ENCODE measurements at regions not wholly inside any gene's neighbourhood (a gene's known extent, or its start where the extent isn't known, plus 50 kb on each side); places are given as distances from the start of the nearest gene placed in this dataset.
"Not testable (repeated sequence)": the region's sequence is repeated elsewhere in the genome, so short reads cannot be mapped to it uniquely, and the experiment has no call there.

GRCh38 chr2:89848114-89848513 lies 1156.6 kb downstream of the RPIA start:
- Histone ChIP-seq H3K4me1 (ENCODE audit: control insufficient read depth, insufficient read depth, low read length) (no peaks in the 10 kb centered on the region), H3K36me3 (ENCODE audit: control insufficient read depth, insufficient read depth, low read length) (no peaks in the 10 kb centered on the region), H3K27ac (ENCODE audit: low read depth, low read length) (no peak overlapping the region), H3K9me3 (ENCODE audit: control insufficient read depth, insufficient read depth, low read length) (peaks cover 85% of the 10 kb centered on the region), H3K27me3 (ENCODE audit: control insufficient read depth, insufficient read depth, low read length) (no peaks in the 10 kb centered on the region), H3K4me3 (ENCODE audit: low read depth, low read length) (no peak overlapping the region), H3K9ac (ENCODE audit: low read depth, low read length) (no peak overlapping the region)

- no peaks in the 10 kb centered on the region for H3K4me1 ChIP-seq (ENCODE audit: control insufficient read depth, insufficient read depth, low read length)
- H3K4me3 ChIP-seq (ENCODE audit: low read depth, low read length), result no peak overlapping the region
- H3K9ac ChIP-seq (ENCODE audit: low read depth, low read length), result no peak overlapping the region
- H3K27me3 ChIP-seq (ENCODE audit: control insufficient read depth, insufficient read depth, low read length), result no peaks in the 10 kb centered on the region
- H3K36me3 ChIP-seq (ENCODE audit: control insufficient read depth, insufficient read depth, low read length), result no peaks in the 10 kb centered on the region
- H3K27ac ChIP-seq (ENCODE audit: low read depth, low read length), result no peak overlapping the region
- peaks cover 79% of the 10 kb centered on the region for H3K9me3 ChIP-seq (ENCODE audit: control insufficient read depth, insufficient read depth, low read length)
Measured at GRCh38 chr2:89848763-89849368, 1157.4 kb downstream of the RPIA start.

GRCh38 chr2:89849731-89850130 lies 1158.3 kb downstream of the RPIA start:
- Histone ChIP-seq H3K36me3 (ENCODE audit: control insufficient read depth, insufficient read depth, low read length) (no peaks in the 10 kb centered on the region), H3K9ac (ENCODE audit: low read depth, low read length) (no peak overlapping the region), H3K27ac (ENCODE audit: low read depth, low read length) (no peak overlapping the region), H3K4me1 (ENCODE audit: control insufficient read depth, insufficient read depth, low read length) (no peaks in the 10 kb centered on the region), H3K27me3 (ENCODE audit: control insufficient read depth, insufficient read depth, low read length) (no peaks in the 10 kb centered on the region), H3K9me3 (ENCODE audit: control insufficient read depth, insufficient read depth, low read length) (peaks cover 70% of the 10 kb centered on the region), H3K4me3 (ENCODE audit: low read depth, low read length) (no peak overlapping the region)

GRCh38 chr2:89850481-89850880 lies 1159.0 kb downstream of the RPIA start:
- Histone ChIP-seq H3K27ac (ENCODE audit: low read depth, low read length) (no peak overlapping the region), H3K36me3 (ENCODE audit: control insufficient read depth, insufficient read depth, low read length) (no peaks in the 10 kb centered on the region), H3K4me3 (ENCODE audit: low read depth, low read length) (no peak overlapping the region), H3K27me3 (ENCODE audit: control insufficient read depth, insufficient read depth, low read length) (no peaks in the 10 kb centered on the region), H3K4me1 (ENCODE audit: control insufficient read depth, insufficient read depth, low read length) (no peaks in the 10 kb centered on the region), H3K9me3 (ENCODE audit: control insufficient read depth, insufficient read depth, low read length) (peaks cover 63% of the 10 kb centered on the region), H3K9ac (ENCODE audit: low read depth, low read length) (no peak overlapping the region)

- H3K9me3 ChIP-seq (ENCODE audit: control insufficient read depth, insufficient read depth, low read length), result peaks cover 57% of the 10 kb centered on the region
- H3K27ac ChIP-seq (ENCODE audit: low read depth, low read length), result no peak overlapping the region
- no peaks in the 10 kb centered on the region for H3K27me3 ChIP-seq (ENCODE audit: control insufficient read depth, insufficient read depth, low read length)
- peak overlapping the region; percentile 1; the same call in 1 of the 2 replicates for H3K4me3 ChIP-seq (ENCODE audit: low read depth, low read length)
- H3K9ac ChIP-seq (ENCODE audit: low read depth, low read length), result no peak overlapping the region
- H3K4me1 ChIP-seq (ENCODE audit: control insufficient read depth, insufficient read depth, low read length), result no peaks in the 10 kb centered on the region
- H3K36me3 ChIP-seq (ENCODE audit: control insufficient read depth, insufficient read depth, low read length), result no peaks in the 10 kb centered on the region
Measured at GRCh38 chr2:89850881-89851582, 1159.6 kb downstream of the RPIA start.

- no peak overlapping the region for H3K9ac ChIP-seq (ENCODE audit: low read depth, low read length)
- no peaks in the 10 kb centered on the region for H3K36me3 ChIP-seq (ENCODE audit: control insufficient read depth, insufficient read depth, low read length)
- peaks cover 52% of the 10 kb centered on the region for H3K9me3 ChIP-seq (ENCODE audit: control insufficient read depth, insufficient read depth, low read length)
- no peak overlapping the region for H3K27ac ChIP-seq (ENCODE audit: low read depth, low read length)
- H3K4me3 ChIP-seq (ENCODE audit: low read depth, low read length), result peak overlapping the region; percentile 1; the same call in 1 of the 2 replicates
- no peaks in the 10 kb centered on the region for H3K4me1 ChIP-seq (ENCODE audit: control insufficient read depth, insufficient read depth, low read length)
- H3K27me3 ChIP-seq (ENCODE audit: control insufficient read depth, insufficient read depth, low read length), result no peaks in the 10 kb centered on the region
Measured at GRCh38 chr2:89851583-89851905, 1160.1 kb downstream of the RPIA start.

- not testable (repeated sequence) for H3K4me1 ChIP-seq (ENCODE audit: control insufficient read depth, insufficient read depth, low read length); H3K27ac ChIP-seq (ENCODE audit: low read depth, low read length); H3K36me3 ChIP-seq (ENCODE audit: control insufficient read depth, insufficient read depth, low read length); H3K9ac ChIP-seq (ENCODE audit: low read depth, low read length); H3K27me3 ChIP-seq (ENCODE audit: control insufficient read depth, insufficient read depth, low read length); H3K4me3 ChIP-seq (ENCODE audit: low read depth, low read length)
- peaks cover 34% of the 10 kb centered on the region for H3K9me3 ChIP-seq (ENCODE audit: control insufficient read depth, insufficient read depth, low read length)
Measured at GRCh38 chr2:89853427-89853826, 1162.0 kb downstream of the RPIA start.

GRCh38 chr2:89855752-89856151 lies 1164.3 kb downstream of the RPIA start:
- not testable (repeated sequence) for H3K9ac ChIP-seq (ENCODE audit: low read depth, low read length); H3K27me3 ChIP-seq (ENCODE audit: control insufficient read depth, insufficient read depth, low read length); H3K27ac ChIP-seq (ENCODE audit: low read depth, low read length); H3K36me3 ChIP-seq (ENCODE audit: control insufficient read depth, insufficient read depth, low read length); H3K4me3 ChIP-seq (ENCODE audit: low read depth, low read length); H3K4me1 ChIP-seq (ENCODE audit: control insufficient read depth, insufficient read depth, low read length)
- H3K9me3 ChIP-seq (ENCODE audit: control insufficient read depth, insufficient read depth, low read length), result peaks cover 10% of the 10 kb centered on the region

GRCh38 chr2:89856305-89856704 lies 1164.8 kb downstream of the RPIA start:
- H3K36me3 ChIP-seq (ENCODE audit: control insufficient read depth, insufficient read depth, low read length); H3K4me3 ChIP-seq (ENCODE audit: low read depth, low read length); H3K27ac ChIP-seq (ENCODE audit: low read depth, low read length); H3K4me1 ChIP-seq (ENCODE audit: control insufficient read depth, insufficient read depth, low read length); H3K9me3 ChIP-seq (ENCODE audit: control insufficient read depth, insufficient read depth, low read length); H3K9ac ChIP-seq (ENCODE audit: low read depth, low read length); H3K27me3 ChIP-seq (ENCODE audit: control insufficient read depth, insufficient read depth, low read length): not testable (repeated sequence)

- not testable (repeated sequence) for H3K4me1 ChIP-seq (ENCODE audit: control insufficient read depth, insufficient read depth, low read length); H3K9me3 ChIP-seq (ENCODE audit: control insufficient read depth, insufficient read depth, low read length); H3K27me3 ChIP-seq (ENCODE audit: control insufficient read depth, insufficient read depth, low read length)
Measured at GRCh38 chr2:89862164-89862563, 1170.7 kb downstream of the RPIA start.

GRCh38 chr2:89863209-89863608 lies 1171.7 kb downstream of the RPIA start:
- not testable (repeated sequence) for H3K27ac ChIP-seq (ENCODE audit: low read depth, low read length); H3K9me3 ChIP-seq (ENCODE audit: control insufficient read depth, insufficient read depth, low read length); H3K4me3 ChIP-seq (ENCODE audit: low read depth, low read length); H3K27me3 ChIP-seq (ENCODE audit: control insufficient read depth, insufficient read depth, low read length); H3K9ac ChIP-seq (ENCODE audit: low read depth, low read length); H3K4me1 ChIP-seq (ENCODE audit: control insufficient read depth, insufficient read depth, low read length); H3K36me3 ChIP-seq (ENCODE audit: control insufficient read depth, insufficient read depth, low read length)

More at GRCh38 chr2:89862164-89862563, 1170.7 kb downstream of the RPIA start:
- H3K27ac ChIP-seq (ENCODE audit: low read depth, low read length); H3K9ac ChIP-seq (ENCODE audit: low read depth, low read length); H3K4me3 ChIP-seq (ENCODE audit: low read depth, low read length); H3K36me3 ChIP-seq (ENCODE audit: control insufficient read depth, insufficient read depth, low read length): not testable (repeated sequence)

All from HUES48 (cell line).